GM12891 (cell line): ENCODE measurements at regions not wholly inside any gene's neighbourhood (a gene's known extent, or its start where the extent isn't known, plus 50 kb on each side); places are given as distances from the start of the nearest gene placed in this dataset.

ENCODE experiments used
- POLR2A ChIP-seq: IDR thresholded peaks from 2 replicates; pipeline ENCODE4 v1.6.1; 2011; ENCODE audit warnings: low read depth, low read length, control low read depth
- POLR2AphosphoS5 ChIP-seq: IDR thresholded peaks from 2 replicates; pipeline ENCODE4 v1.6.1; 2011; ENCODE audit warnings: low read depth, low read length, control low read depth
- TAF1 ChIP-seq: IDR thresholded peaks from 2 replicates; pipeline ENCODE4 v1.6.1; 2011; ENCODE audit warnings: low read depth, low read length, control low read depth

GRCh38 chrX:148376342-148376741 lies 124.1 kb upstream of the AFF2 start:
- TF ChIP-seq POLR2A (no peak), TAF1 (no peak), POLR2AphosphoS5 (no peak)
